ENCODE measurements at regions not wholly inside any gene's neighbourhood (a gene's known extent, or its start where the extent isn't known, plus 50 kb on each side); places are given as distances from the start of the nearest gene placed in this dataset.

- Histone ChIP-seq H3K14ac (ENCODE audit: insufficient read depth, low read length) (no peak overlapping the region), H2BK12ac (ENCODE audit: insufficient read length, low read depth, low read length) (no peak overlapping the region), H3K27me3 (ENCODE audit: insufficient read depth, low read length) (no peaks in the 10 kb centered on the region), H3K4me2 (ENCODE audit: insufficient read depth, insufficient read length, low read length) (no peak overlapping the region), H3K79me1 (ENCODE audit: insufficient read depth, low read depth, low read length, poor library complexity, severe bottlenecking) (no peaks in the 10 kb centered on the region), H3K9ac (ENCODE audit: extremely low read depth, insufficient read length, low read length) (no peak overlapping the region), H2BK20ac (ENCODE audit: low read depth, low read length, poor library complexity, severe bottlenecking) (no peak overlapping the region), H2BK120ac (ENCODE audit: low read depth, low read length, poor library complexity, severe bottlenecking) (no peak overlapping the region), H4K8ac (replicated peaks; ENCODE audit: insufficient read length, low read depth, low read length) (no peak overlapping the region), H3K18ac (ENCODE audit: insufficient read length, low read depth, low read length) (no peak overlapping the region), H3K23ac (ENCODE audit: insufficient read length, low read depth, low read length) (no peak overlapping the region), H3T11ph (ENCODE audit: low read length) (no peak overlapping the region), H3K56ac (ENCODE audit: insufficient read length, low read depth, low read length) (no peak overlapping the region), H2AFZ (ENCODE audit: low read length) (no peak overlapping the region), H4K91ac (ENCODE audit: insufficient read length, low read depth, low read length) (no peak overlapping the region), H2BK15ac (ENCODE audit: low read depth, low read length) (no peak overlapping the region), H4K5ac (ENCODE audit: insufficient read length, low read depth, low read length) (no peak overlapping the region), H3K23me2 (ENCODE audit: insufficient read length, low read depth, low read length, poor library complexity, severe bottlenecking) (no peaks in the 10 kb centered on the region), H3K79me2 (ENCODE audit: insufficient read depth, low read length) (no peaks in the 10 kb centered on the region), H4K20me1 (ENCODE audit: control insufficient read depth, insufficient read depth, insufficient read length) (no peaks in the 10 kb centered on the region), H3K4ac (ENCODE audit: low read depth, low read length) (no peak overlapping the region), H2BK5ac (ENCODE audit: insufficient read length, low read length) (no peak overlapping the region), H2AK5ac (ENCODE audit: insufficient read length, low read length) (no peak overlapping the region), H3K9me3 (ENCODE audit: control insufficient read depth, low read depth, low read length) (no peaks in the 10 kb centered on the region), H3K4me1 (ENCODE audit: insufficient read depth, low read length) (no peaks in the 10 kb centered on the region; the same call in 1 of the 2 replicates), H3K27ac (ENCODE audit: insufficient read length, low read depth, low read length) (no peak overlapping the region)
- Mint-ChIP-seq H3K27me3 (ENCODE audit: low read depth) (no peaks in the 10 kb centered on the region), H3K4me3 (no peak overlapping the region), H3K4me1 (peaks cover 14 to 15% of the 10 kb centered on the region in 2 experiments), H3K27ac (no peak overlapping the region), H3K36me3 (ENCODE audit: insufficient read depth in 1 of 3, low read depth in 3 of 3) (peaks cover 0 to 2% (median 0%) of the 10 kb centered on the region in 3 experiments; a peak in 1 of 7 replicates), H3K9me3 (peaks cover 2 to 10% of the 10 kb centered on the region in 2 experiments; a peak in 3 of 5 replicates)
- no peak for TF ChIP-seq CTCF (conservative IDR thresholded peaks at IDR 0.05)
- no peak for DNase-seq
- no CpG with 5 or more reads among the region's 7 CpGs for WGBS (ENCODE audit: extremely low coverage, insufficient read length, low lambda C conversion rate)
Observed at GRCh38 chr10:2145491-2145890, 408.2 kb upstream of the ADARB2 start.
